ENCODE measurements at regions not wholly inside any gene's neighbourhood (a gene's known extent, or its start where the extent isn't known, plus 50 kb on each side); places are given as distances from the start of the nearest gene placed in this dataset.

DNA sequence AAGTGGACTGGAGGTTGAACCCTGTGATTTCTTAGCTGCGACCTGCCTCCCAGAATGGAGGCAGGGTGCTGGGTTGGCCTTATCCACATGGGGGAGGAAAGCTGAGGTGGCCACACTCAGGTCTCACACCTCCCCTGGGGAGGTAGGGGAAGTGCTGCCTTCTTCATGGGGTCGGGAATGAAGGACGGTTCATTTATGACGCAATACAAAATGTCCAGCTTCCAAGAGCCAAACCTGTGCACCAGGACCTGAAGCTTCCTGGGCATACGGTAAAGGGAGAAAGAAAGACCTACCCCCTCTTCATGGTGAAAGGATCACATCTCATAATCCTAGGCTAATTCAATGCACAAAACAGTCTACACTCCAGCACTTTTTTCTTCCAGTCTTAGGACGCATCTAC is 150.6 kb upstream of the CDYL start:
- no peak for TF ChIP-seq POLR2AphosphoS5 (IDR thresholded peaks at IDR 0.05)
- no peak for TF ChIP-seq POLR2A (IDR thresholded peaks at IDR 0.05; ENCODE audit: low read depth)
- TF ChIP-seq, protein P1, sequence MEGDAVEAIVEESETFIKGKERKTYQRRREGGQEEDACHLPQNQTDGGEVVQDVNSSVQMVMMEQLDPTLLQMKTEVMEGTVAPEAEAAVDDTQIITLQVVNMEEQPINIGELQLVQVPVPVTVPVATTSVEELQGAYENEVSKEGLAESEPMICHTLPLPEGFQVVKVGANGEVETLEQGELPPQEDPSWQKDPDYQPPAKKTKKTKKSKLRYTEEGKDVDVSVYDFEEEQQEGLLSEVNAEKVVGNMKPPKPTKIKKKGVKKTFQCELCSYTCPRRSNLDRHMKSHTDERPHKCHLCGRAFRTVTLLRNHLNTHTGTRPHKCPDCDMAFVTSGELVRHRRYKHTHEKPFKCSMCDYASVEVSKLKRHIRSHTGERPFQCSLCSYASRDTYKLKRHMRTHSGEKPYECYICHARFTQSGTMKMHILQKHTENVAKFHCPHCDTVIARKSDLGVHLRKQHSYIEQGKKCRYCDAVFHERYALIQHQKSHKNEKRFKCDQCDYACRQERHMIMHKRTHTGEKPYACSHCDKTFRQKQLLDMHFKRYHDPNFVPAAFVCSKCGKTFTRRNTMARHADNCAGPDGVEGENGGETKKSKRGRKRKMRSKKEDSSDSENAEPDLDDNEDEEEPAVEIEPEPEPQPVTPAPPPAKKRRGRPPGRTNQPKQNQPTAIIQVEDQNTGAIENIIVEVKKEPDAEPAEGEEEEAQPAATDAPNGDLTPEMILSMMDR (IDR thresholded peaks at IDR 0.05), result no peak
